Neutrophil (primary cell): ENCODE measurements at regions not wholly inside any gene's neighbourhood (a gene's known extent, or its start where the extent isn't known, plus 50 kb on each side); places are given as distances from the start of the nearest gene placed in this dataset.

ENCODE experiments used
- H3K27ac ChIP-seq: fragments of 200-600 bp; sonication (generic); 2 replicates; pipeline ENCODE4 v1.5.1; 2016; ENCODE audit warnings: mild to moderate bottlenecking, moderate library complexity
- H3K27me3 ChIP-seq: fragments of 200-600 bp; sonication (generic); 2 replicates; pipeline ENCODE4 v1.6.0; 2016; ENCODE audit warnings: mild to moderate bottlenecking
- H3K36me3 ChIP-seq: fragments of 200-600 bp; sonication (generic); 2 replicates; pipeline ENCODE4 v1.5.1; 2017
- H3K4me1 ChIP-seq, 2 experiments: fragments of 200-600 bp in 1 of 2; sonication (generic) in 1 of 2; 1 replicate in 1 of 2; 2 replicates in 1 of 2; pipeline versions ENCODE4 v1.5.1 to v1.6.1; 2013 to 2016; ENCODE audit warnings: low read depth in 1 of 2, low read length in 1 of 2, mild to moderate bottlenecking in 1 of 2, moderate library complexity in 1 of 2; ENCODE audit not compliant: control insufficient read depth in 1 of 2, insufficient read depth in 1 of 2
- H3K4me3 ChIP-seq, 2 experiments: fragments of 200-600 bp in 1 of 2; sonication (generic) in 1 of 2; 1 replicate in 1 of 2; 2 replicates in 1 of 2; pipeline ENCODE4 v1.5.1; 2013 to 2016; ENCODE audit warnings: low read depth in 1 of 2, low read length in 1 of 2, mild to moderate bottlenecking in 1 of 2, moderate library complexity in 1 of 2
- H3K9me3 ChIP-seq: fragments of 200-600 bp; sonication (generic); 2 replicates; pipeline ENCODE4 v1.5.1; 2016
- TF ChIP-seq, protein P1 (sequence below): fragments of 200-600 bp; sonication (generic); IDR thresholded peaks from 2 replicates; pipeline ENCODE4 v1.5.1; 2016; ENCODE audit warnings: antibody characterized with exemption

DNA sequence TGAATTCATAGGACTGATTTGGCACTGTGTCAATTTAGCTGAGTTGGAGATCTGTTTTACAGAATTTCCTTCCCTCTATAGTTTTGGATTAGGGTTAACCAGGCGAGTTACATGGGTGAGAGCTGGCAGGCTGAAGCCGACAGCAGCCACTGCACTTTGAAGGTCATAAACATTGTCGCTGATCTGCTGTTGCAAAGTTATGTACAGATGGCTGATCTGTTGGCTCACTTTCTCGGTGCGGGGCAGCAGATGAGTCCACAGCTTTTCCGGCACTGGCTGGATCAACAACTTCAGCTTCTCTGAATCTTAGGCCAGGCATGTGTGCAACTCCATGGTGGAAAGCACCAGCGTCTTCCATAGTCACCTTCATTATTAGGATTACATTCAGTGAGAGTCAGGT lies 173.7 kb downstream of the GPAT3 start:
- TF ChIP-seq, protein P1, sequence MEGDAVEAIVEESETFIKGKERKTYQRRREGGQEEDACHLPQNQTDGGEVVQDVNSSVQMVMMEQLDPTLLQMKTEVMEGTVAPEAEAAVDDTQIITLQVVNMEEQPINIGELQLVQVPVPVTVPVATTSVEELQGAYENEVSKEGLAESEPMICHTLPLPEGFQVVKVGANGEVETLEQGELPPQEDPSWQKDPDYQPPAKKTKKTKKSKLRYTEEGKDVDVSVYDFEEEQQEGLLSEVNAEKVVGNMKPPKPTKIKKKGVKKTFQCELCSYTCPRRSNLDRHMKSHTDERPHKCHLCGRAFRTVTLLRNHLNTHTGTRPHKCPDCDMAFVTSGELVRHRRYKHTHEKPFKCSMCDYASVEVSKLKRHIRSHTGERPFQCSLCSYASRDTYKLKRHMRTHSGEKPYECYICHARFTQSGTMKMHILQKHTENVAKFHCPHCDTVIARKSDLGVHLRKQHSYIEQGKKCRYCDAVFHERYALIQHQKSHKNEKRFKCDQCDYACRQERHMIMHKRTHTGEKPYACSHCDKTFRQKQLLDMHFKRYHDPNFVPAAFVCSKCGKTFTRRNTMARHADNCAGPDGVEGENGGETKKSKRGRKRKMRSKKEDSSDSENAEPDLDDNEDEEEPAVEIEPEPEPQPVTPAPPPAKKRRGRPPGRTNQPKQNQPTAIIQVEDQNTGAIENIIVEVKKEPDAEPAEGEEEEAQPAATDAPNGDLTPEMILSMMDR: no peak

DNA sequence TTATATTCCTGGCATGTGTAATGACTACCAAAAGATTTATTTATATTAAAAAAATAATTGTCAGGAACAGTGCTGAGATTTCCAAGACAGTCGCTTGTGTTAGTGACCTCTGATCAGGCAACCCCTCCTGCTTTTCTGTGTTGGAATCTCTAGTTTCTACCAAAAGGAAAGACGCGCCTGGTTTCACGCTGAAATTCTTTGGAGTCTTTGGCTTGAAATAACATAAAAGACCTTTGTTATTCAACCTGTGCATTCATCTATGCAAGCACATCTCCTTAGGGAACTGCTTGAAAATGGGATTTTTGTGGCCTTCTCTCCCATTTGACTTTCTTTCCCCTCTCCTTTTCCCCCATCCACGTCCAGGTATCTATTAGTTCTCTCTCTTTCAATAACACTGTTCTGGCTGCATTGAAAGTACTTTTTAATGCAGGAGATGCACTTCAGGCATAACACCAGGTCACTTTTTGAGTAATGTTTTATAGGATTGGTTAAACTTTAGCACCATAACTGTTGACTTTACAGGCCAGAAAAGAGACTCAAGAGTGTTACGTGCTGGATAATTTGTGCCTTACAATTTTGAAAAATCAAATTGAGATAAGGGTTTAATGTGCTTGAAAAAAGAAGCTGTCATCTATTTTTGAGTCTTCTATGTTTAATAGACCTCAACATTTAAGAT lies 172.7 kb downstream of the GPAT3 start:
- Histone ChIP-seq H3K36me3 (no peaks in the 10 kb centered on the region), H3K4me1 (no peaks in the 10 kb centered on the region), H3K9me3 (no peaks in the 10 kb centered on the region), H3K27me3 (no peaks in the 10 kb centered on the region), H3K4me3 (no peak overlapping the region), H3K27ac (no peak overlapping the region)
- TF ChIP-seq, protein P1: no peak

More for the DNA sequence above, 173.7 kb downstream of the GPAT3 start:
- no peaks in the 10 kb centered on the region for H3K36me3 ChIP-seq
- H3K4me1 ChIP-seq: no peaks in the 10 kb centered on the region
- H3K9me3 ChIP-seq: no peaks in the 10 kb centered on the region
- no peaks in the 10 kb centered on the region for H3K27me3 ChIP-seq
- H3K4me3 ChIP-seq: no peak overlapping the region
- no peak overlapping the region for H3K27ac ChIP-seq

DNA sequence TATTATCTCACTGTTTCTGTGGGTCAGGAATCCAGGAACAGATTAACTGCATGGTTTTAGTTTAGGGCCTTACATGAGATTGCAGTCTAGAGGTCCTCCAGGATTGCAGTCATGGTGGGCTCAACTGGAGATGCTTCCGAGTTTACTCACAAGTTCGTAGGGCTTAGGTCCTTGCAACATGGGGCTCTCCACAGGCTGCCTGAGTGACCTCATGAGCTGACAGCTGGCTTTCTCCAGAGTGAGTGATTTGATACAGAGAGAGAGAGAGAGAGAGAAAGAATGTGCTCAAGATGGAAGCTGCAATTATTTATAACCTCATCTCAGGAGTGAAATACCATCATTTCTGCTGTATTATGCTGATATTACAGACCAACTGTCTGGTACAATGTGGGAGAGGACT lies 168.9 kb downstream of the GPAT3 start:
- H3K36me3 ChIP-seq: no peaks in the 10 kb centered on the region
- H3K4me1 ChIP-seq: no peaks in the 10 kb centered on the region
- no peak overlapping the region for H3K27ac ChIP-seq
- H3K9me3 ChIP-seq: peaks cover 4% of the 10 kb centered on the region
- TF ChIP-seq, protein P1: no peak
- H3K27me3 ChIP-seq: no peaks in the 10 kb centered on the region
- H3K4me3 ChIP-seq: no peak overlapping the region

GRCh38 chr4:83703752-83704151 lies 167.8 kb downstream of the GPAT3 start:
- H3K27ac ChIP-seq: no peak overlapping the region
- H3K9me3 ChIP-seq: peaks cover 4% of the 10 kb centered on the region
- no peak overlapping the region for H3K4me3 ChIP-seq
- H3K27me3 ChIP-seq: no peaks in the 10 kb centered on the region
- no peaks in the 10 kb centered on the region for H3K36me3 ChIP-seq
- TF ChIP-seq, protein P1: no peak
- no peaks in the 10 kb centered on the region for H3K4me1 ChIP-seq

DNA sequence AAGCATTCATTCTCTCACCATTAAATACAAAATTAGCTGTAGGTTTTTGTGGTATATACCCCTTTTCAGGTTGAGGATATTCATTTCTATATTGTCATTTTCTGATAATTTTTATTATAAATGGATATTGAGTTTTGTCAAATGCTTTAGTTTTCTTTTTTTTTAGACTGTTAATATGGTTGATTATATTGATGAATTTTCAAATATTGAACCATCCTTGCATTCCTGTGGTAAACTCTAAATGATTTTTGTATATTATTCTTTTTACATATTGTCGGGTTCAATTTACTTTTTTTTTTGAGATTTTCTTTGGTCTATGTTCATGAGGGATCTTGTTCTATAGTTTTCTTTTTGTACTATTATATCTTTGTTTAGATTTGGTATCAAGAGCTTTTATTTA lies 165.1 kb downstream of the GPAT3 start:
- Histone ChIP-seq H3K4me1 (no peaks in the 10 kb centered on the region), H3K27ac (no peak overlapping the region), H3K9me3 (peaks cover 4% of the 10 kb centered on the region), H3K36me3 (no peaks in the 10 kb centered on the region), H3K27me3 (no peaks in the 10 kb centered on the region), H3K4me3 (no peak overlapping the region)
- TF ChIP-seq, protein P1: no peak

DNA sequence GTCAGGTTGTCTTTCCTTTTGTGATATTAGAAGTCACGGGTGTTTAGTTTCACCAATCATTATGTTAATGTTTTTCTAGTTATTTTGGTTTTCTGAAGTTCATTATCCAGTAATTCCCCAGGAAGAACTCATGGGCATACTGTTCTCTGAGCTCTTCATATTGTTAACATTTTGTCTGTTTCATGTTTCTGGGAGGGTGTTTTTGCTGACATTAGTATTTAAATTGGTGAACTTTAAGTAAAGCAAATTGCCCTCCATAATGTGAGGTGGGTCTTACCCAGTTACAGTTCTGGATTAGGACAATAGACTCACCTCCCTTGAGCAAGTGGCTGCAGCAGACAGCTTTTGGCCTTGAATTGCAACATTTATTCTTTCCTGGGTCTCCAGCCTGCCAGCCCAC lies 163.4 kb downstream of the GPAT3 start:
- Histone ChIP-seq H3K4me3 (no peak overlapping the region), H3K36me3 (no peaks in the 10 kb centered on the region), H3K4me1 (no peaks in the 10 kb centered on the region), H3K27me3 (no peaks in the 10 kb centered on the region), H3K9me3 (peaks cover 4% of the 10 kb centered on the region), H3K27ac (no peak overlapping the region)
- TF ChIP-seq, protein P1: no peak
